B cell (primary cell): ENCODE measurements at regions not wholly inside any gene's neighbourhood (a gene's known extent, or its start where the extent isn't known, plus 50 kb on each side); places are given as distances from the start of the nearest gene placed in this dataset.

Experiments
- ATAC-seq: fragments of 200-7000 bp; cut with Tn5 transposase; one replicate; pipeline ENCODE4 v1.10.0; 2021; ENCODE audit warnings: low read depth, mild to moderate bottlenecking, moderate number of reproducible peaks, moderate library complexity
- CTCF ChIA-PET: fragments of 350-600 bp; sonication (Branson Sonifier 250); formaldehyde crosslinking; loops from one replicate; lab custom pipeline; 2021; ENCODE audit warnings: antibody characterized with exemption, inconsistent platforms; lab: Charles Lee
- POLR2A ChIA-PET: fragments of 350-600 bp; sonication (Branson Sonifier 250); formaldehyde crosslinking; loops from one replicate; lab custom pipeline; 2021; ENCODE audit warnings: antibody characterized with exemption; lab: Charles Lee
- DNase-seq: peaks from one replicate; pipeline ENCODE4 v3.0.0; 2013
- H2AFZ ChIP-seq: 2 replicates; pipeline ENCODE4 v1.6.1; 2012; ENCODE audit warnings: mild to moderate bottlenecking, low read depth, low read length; ENCODE audit not compliant: insufficient read depth, poor library complexity, severe bottlenecking
- H3K27ac ChIP-seq, 2 donors: 1 replicate in 1 of 2; 2 replicates in 1 of 2; pipeline ENCODE4 v1.5.1; 2012 to 2013; ENCODE audit warnings: low read length in 2 of 2, mild to moderate bottlenecking in 2 of 2, moderate library complexity in 1 of 2
- H3K27me3 ChIP-seq, 4 experiments: fragments of 200-600 bp in 1 of 4; sonication (generic) in 1 of 4; replicated peaks in 1 of 4; 1 replicate in 2 of 4; 2 replicates in 2 of 4; pipeline versions ENCODE4 v1.6.1 to v1.7.0; 2013 to 2016; ENCODE audit warnings: low read length in 3 of 4, mild to moderate bottlenecking in 2 of 4, mixed read lengths in 1 of 4, moderate library complexity in 1 of 4; ENCODE audit not compliant: insufficient read depth in 4 of 4, control insufficient read depth in 3 of 4; ENCODE audit errors: control extremely low read depth in 1 of 4
- H3K36me3 ChIP-seq, 2 experiments: replicated peaks in 1 of 2; 1 replicate in 1 of 2; 2 replicates in 1 of 2; pipeline versions ENCODE4 v1.6.1 to v1.7.1; 2013; ENCODE audit warnings: low read length in 1 of 2; ENCODE audit not compliant: insufficient read depth in 2 of 2, control insufficient read depth in 1 of 2; ENCODE audit errors: control extremely low read depth in 1 of 2, extremely low read depth in 1 of 2
- H3K4me1 ChIP-seq, 2 donors: fragments of 200-600 bp in 1 of 2; sonication (generic) in 1 of 2; 1 replicate in 1 of 2; 2 replicates in 1 of 2; pipeline versions ENCODE4 v1.5.1 to v1.6.1; 2013 to 2017; ENCODE audit warnings: low read length in 2 of 2; ENCODE audit not compliant: control insufficient read depth in 2 of 2, insufficient read depth in 2 of 2
- H3K4me2 ChIP-seq: replicated peaks from 2 replicates; pipeline ENCODE3; 2012; ENCODE audit warnings: mild to moderate bottlenecking, low read depth, low read length; ENCODE audit not compliant: poor library complexity, severe bottlenecking
- H3K4me3 ChIP-seq, 5 experiments: fragments of 200-600 bp in 1 of 5; sonication (generic) in 1 of 5; 1 replicate in 3 of 5; 2 replicates in 2 of 5; pipeline versions ENCODE4 v1.5.1 to v1.7.0; 2011 to 2016; ENCODE audit warnings: low read length in 4 of 5, mild to moderate bottlenecking in 4 of 5, low read depth in 2 of 5, control low read depth in 1 of 5, moderate library complexity in 1 of 5; ENCODE audit not compliant: insufficient read depth in 1 of 5; ENCODE audit errors: control extremely low read depth in 1 of 5, extremely low read depth in 1 of 5
- H3K79me2 ChIP-seq: fragments of 200-600 bp; sonication (generic); one replicate; pipeline ENCODE4 v1.6.0; 2016; ENCODE audit warnings: low read length; ENCODE audit not compliant: control insufficient read depth, insufficient read depth
- H3K9ac ChIP-seq: fragments of 200-600 bp; sonication (generic); 2 replicates; pipeline ENCODE4 v1.6.1; 2017; ENCODE audit warnings: mild to moderate bottlenecking, low read length, moderate library complexity
- H3K9me3 ChIP-seq, 3 donors: one replicate each; pipeline versions ENCODE4 v1.6.1 to v1.7.1; 2013; ENCODE audit warnings: low read length in 2 of 3; ENCODE audit not compliant: control insufficient read depth in 2 of 3, insufficient read depth in 1 of 3; ENCODE audit errors: control extremely low read depth in 1 of 3
- H4K20me1 ChIP-seq: 2 replicates; pipeline ENCODE4 v1.6.0; 2012; ENCODE audit warnings: mild to moderate bottlenecking, low read length; ENCODE audit not compliant: insufficient read depth, control insufficient read depth, poor library complexity, severe bottlenecking
- H3K27ac Mint-ChIP-seq: one replicate; pipeline ENCODE4 v1.8.0; 2021; ENCODE audit warnings: mixed read lengths
- H3K27me3 Mint-ChIP-seq: one replicate; pipeline ENCODE4 v1.8.0; 2021; ENCODE audit warnings: mixed read lengths
- H3K4me1 Mint-ChIP-seq: one replicate; pipeline ENCODE4 v1.8.0; 2021; ENCODE audit warnings: mixed read lengths
- H3K4me3 Mint-ChIP-seq: one replicate; pipeline ENCODE4 v1.8.0; 2021; ENCODE audit warnings: mixed read lengths
- H3K9me3 Mint-ChIP-seq: one replicate; pipeline ENCODE4 v1.8.0; 2022; ENCODE audit warnings: mixed read lengths; ENCODE audit not compliant: insufficient read depth
- CTCF ChIP-seq: fragments of 200-600 bp; IDR thresholded peaks from one replicate; pipeline ENCODE4 v1.8.0; 2022; ENCODE audit warnings: antibody characterized with exemption, mild to moderate bottlenecking
- EZH2 ChIP-seq: IDR thresholded peaks from 2 replicates; pipeline ENCODE4 v1.6.1; 2012; ENCODE audit warnings: borderline replicate concordance, low read depth, mild to moderate bottlenecking, moderate library complexity, low read length; ENCODE audit not compliant: insufficient read depth, poor library complexity, severe bottlenecking
- WGBS: methylation state at CpG from one replicate; pipeline ENCODE4 v1.1.5; 2013; ENCODE audit warnings: missing lambda C conversion rate; ENCODE audit not compliant: insufficient coverage; 5-methylcytosine and 5-hydroxymethylcytosine counted together
- intact Hi-C: fragments of 100-400 bp; cut with micrococcal nuclease; formaldehyde crosslinking; loops from one replicate; pipeline ENCODE4 v1.10.0; 2022

- no peak overlapping the region for H3K27ac ChIP-seq
- POLR2A ChIA-PET = no interaction called here
- H3K9me3 ChIP-seq = no peaks in the 10 kb centered on the region
- TF ChIP-seq EZH2 = no peak
- TF ChIP-seq CTCF = no peak
- no peak for ATAC-seq
- intact Hi-C loops = no loop called here
- 100% methylated on average over 1 of the region's 2 CpGs for WGBS
- Mint-ChIP-seq H3K4me3 (no peak overlapping the region), H3K4me1 (no peaks in the 10 kb centered on the region), H3K27ac (no peak overlapping the region), H3K9me3 (no peaks in the 10 kb centered on the region), H3K27me3 (peaks cover 5% of the 10 kb centered on the region)
- H4K20me1 ChIP-seq = no peaks in the 10 kb centered on the region
- DNase-seq = no peak
- no peak overlapping the region for H3K4me2 ChIP-seq
- no peak overlapping the region for H2AFZ ChIP-seq
- no peaks in the 10 kb centered on the region for H3K36me3 ChIP-seq
- no peak overlapping the region for H3K4me3 ChIP-seq
- CTCF ChIA-PET = no interaction called here
- H3K27me3 ChIP-seq = no peaks in the 10 kb centered on the region
- no peaks in the 10 kb centered on the region for H3K4me1 ChIP-seq
- no peaks in the 10 kb centered on the region for H3K79me2 ChIP-seq
- no peak overlapping the region for H3K9ac ChIP-seq
These were observed 591.2 kb downstream of the ZNF674 start for GRCh38 chrX:45954026-45954425.

- ChIA-PET CTCF (no interaction called here), POLR2A (no interaction called here)
- no peak for TF ChIP-seq CTCF
- no peak for TF ChIP-seq EZH2
- ATAC-seq (no peak), DNase-seq (no peak)
- no peak overlapping the region for H3K4me3 Mint-ChIP-seq
- no peak overlapping the region for H2AFZ ChIP-seq
- H3K36me3 ChIP-seq = no peaks in the 10 kb centered on the region
- peaks cover 0 to 2% (median 0%) of the 10 kb centered on the region in 4 experiments for H3K27me3 ChIP-seq
- H3K27ac Mint-ChIP-seq = no peak overlapping the region
- WGBS = no CpG with 5 or more reads among the region's 2 CpGs
- H4K20me1 ChIP-seq = no peaks in the 10 kb centered on the region
- H3K9me3 ChIP-seq = no peaks in the 10 kb centered on the region
- H3K79me2 ChIP-seq = no peaks in the 10 kb centered on the region
- intact Hi-C loops = no loop called here
- no peak overlapping the region for H3K27ac ChIP-seq
- H3K27me3 Mint-ChIP-seq = peaks cover 5% of the 10 kb centered on the region
- no peak overlapping the region for H3K4me2 ChIP-seq
- H3K4me1 Mint-ChIP-seq = no peaks in the 10 kb centered on the region
- no peak overlapping the region for H3K9ac ChIP-seq
- no peaks in the 10 kb centered on the region for H3K4me1 ChIP-seq
- no peak overlapping the region for H3K4me3 ChIP-seq
- H3K9me3 Mint-ChIP-seq = no peaks in the 10 kb centered on the region
These were observed 593.2 kb downstream of the ZNF674 start for GRCh38 chrX:45952030-45952429.
